GM12892 (cell line): ENCODE measurements at regions not wholly inside any gene's neighbourhood (a gene's known extent, or its start where the extent isn't known, plus 50 kb on each side); places are given as distances from the start of the nearest gene placed in this dataset.
"Not testable (repeated sequence)": the region's sequence is repeated elsewhere in the genome, so short reads cannot be mapped to it uniquely, and the experiment has no call there.

ENCODE experiments used
- DNase-seq: peaks from one replicate; pipeline ENCODE4 v3.0.0; 2011; ENCODE audit not compliant: insufficient read length
- FAIRE-seq: peaks from 2 replicates; lab custom pipeline; 2011; peaks lifted over from hg19 to GRCh38; lab: Jason Lieb, UNC
- POLR2A ChIP-seq: IDR thresholded peaks from 2 replicates; pipeline ENCODE4 v1.6.1; 2011; ENCODE audit warnings: low read depth, low read length, control low read depth
- POLR2AphosphoS5 ChIP-seq: IDR thresholded peaks from 2 replicates; pipeline ENCODE4 v1.6.1; 2011; ENCODE audit warnings: low read depth, low read length, control low read depth
- TAF1 ChIP-seq: IDR thresholded peaks from 2 replicates; pipeline ENCODE4 v1.6.1; 2011; ENCODE audit warnings: low read depth, mild to moderate bottlenecking, control low read depth, low read length, borderline replicate concordance

DNA sequence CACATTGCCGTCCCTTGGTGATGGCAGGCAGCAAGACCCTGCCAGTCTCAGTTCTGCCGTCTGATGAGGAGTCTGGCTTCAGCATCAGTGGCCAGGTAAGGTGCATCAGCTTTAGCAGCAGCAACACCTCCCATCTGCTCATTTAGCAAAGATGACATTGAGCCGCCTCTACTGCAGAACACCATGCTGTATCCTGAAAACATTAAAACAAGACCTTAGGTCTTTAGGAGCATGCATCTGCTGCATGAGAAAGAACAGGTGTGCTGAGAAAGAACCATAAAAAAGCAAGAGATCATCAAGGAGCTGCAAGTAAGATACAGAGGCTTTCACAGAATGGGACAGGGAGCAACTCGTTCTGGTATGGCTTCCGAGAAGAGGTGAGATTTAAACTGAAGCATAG is 87.5 kb downstream of the SCN11A start:
- DNase-seq (no peak), FAIRE-seq (no peak)
- no peak for TF ChIP-seq POLR2A
- TF ChIP-seq TAF1, result no peak
- TF ChIP-seq POLR2AphosphoS5, result no peak

DNA sequence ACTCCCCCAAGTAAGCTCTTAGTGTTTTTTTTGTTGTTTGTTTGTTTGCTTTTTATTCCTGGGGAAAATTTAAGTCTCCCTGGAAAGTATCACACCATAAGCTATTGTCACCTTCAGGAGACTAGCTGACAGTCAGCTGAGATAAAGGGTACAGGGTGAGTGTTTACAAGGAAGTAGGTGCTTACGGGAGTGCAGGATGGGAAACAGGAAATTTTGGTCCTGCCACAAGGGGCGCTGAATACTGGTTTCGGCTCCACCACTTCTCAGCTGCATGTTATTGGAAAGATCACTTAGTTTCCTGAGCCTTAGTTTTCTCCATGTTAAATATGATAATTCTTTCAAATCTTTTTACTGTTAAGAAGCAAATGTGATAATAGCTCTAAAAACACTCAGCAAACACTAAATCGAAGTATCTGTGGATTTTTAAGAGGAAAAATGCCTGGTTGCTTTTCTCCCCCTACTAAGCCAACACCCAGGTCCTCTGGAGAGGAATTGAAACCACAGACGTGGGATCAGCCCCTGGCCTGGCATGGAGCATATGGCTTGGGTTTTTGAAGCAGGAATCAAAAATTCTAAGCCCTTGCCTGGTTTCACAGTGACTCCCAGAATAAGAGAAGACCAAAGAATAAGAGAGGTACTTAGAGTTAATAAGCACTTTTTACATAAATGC is 90.7 kb downstream of the SCN11A start:
- FAIRE-seq (peak; percentile 67), DNase-seq (peak; percentile 13)
- TF ChIP-seq TAF1 (no peak), POLR2AphosphoS5 (no peak), POLR2A (no peak)

DNA sequence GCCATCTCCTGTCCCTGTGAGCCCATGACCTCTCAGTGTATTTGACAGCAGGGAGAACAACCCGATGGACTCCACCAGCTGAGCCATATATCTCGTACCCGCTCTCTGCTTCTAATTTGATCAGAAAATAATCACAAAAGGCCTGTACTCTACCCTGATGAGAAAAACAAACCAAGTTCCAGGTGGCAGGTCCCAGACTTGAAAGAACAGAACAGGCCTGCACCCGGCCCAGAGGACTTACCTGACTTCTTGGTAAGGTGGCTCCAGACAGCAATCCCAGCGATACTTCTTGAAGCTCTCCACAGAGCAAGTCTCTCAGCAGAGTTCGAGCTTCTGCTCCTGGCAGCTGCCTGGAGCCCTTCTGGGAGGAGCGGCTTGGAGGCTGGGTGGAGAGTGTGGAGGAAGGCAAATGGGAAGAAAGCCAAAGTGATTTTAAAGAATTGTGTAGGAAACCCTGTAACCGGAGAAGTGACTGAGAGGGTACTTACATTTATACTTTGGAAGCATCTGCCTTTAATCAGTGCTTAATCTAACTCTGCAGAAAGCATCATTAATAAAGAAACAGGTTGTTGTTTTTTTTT is 91.6 kb downstream of the SCN11A start:
- DNase-seq, result no peak
- FAIRE-seq, result no peak

DNA sequence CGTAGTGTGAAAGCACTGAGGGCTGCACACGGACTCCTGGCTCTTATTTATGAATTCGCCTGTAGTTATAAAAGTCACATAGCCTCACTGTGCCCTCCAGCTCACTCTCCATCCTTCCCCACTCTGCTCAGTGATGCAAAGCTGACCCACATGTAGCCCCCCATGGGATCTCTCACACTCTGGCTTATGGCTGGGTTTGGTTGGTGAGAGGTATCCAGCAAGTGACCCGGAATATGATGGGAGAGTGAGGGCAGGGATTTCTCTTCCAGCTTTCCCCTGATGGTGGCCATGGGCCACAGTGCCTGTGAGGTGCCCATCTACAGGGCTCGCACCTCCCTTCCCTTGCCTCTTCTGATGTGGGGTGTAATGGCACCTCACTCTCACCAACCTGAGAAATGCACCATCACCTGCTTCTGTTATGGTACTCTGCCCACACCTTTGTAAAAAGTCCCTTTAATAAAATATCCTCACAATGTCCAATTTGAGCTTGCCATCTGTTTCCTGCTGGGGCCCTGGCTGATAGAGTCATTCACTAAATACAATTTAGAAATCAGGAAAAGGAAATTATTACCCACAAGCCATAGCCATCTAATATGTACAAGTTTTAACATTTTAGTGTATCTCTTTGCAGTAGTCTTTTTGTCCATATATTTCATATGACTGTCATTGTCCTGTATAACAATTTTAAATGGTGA is 93.6 kb downstream of the SCN11A start:
- DNase-seq (no peak), FAIRE-seq (no peak)
- no peak for TF ChIP-seq POLR2A
- no peak for TF ChIP-seq TAF1
- TF ChIP-seq POLR2AphosphoS5, result no peak

More for the DNA sequence above, 91.6 kb downstream of the SCN11A start:
- no peak for TF ChIP-seq POLR2AphosphoS5
- TF ChIP-seq POLR2A, result no peak
- TF ChIP-seq TAF1, result no peak

GRCh38 chr3:38957296-38957695 is 94.4 kb downstream of the SCN11A start:
- TF ChIP-seq TAF1, result no peak
- no peak for TF ChIP-seq POLR2A
- TF ChIP-seq POLR2AphosphoS5, result no peak
- no peak for FAIRE-seq
- no peak for DNase-seq

DNA sequence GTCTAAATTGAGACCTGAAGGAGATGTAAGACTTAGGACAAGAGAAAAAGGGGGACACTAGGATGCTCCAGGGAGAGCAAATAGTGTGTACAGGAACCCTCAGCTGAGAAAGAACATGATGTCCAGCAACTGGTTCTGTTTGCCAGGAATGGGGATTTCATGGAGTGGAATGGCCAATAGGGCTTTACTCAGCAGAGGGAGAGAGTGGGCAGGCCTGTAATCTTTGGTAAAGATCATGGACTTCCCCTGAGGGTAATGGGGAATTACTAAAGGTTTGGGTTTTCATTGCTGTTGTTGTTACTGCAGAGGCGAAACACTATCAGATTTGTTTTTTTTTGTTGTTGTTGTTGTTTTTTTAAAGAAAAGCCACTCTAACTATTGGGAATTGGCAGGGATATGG is 99.0 kb downstream of the SCN11A start:
- DNase-seq (no peak), FAIRE-seq (no peak)
- TF ChIP-seq TAF1 (no peak), POLR2A (no peak)

GRCh38 chr3:38951167-38951566 is 100.6 kb downstream of the SCN11A start:
- DNase-seq, FAIRE-seq: not testable (repeated sequence)

GRCh38 chr3:38950581-38950980 is 101.2 kb downstream of the SCN11A start:
- no peak for FAIRE-seq
- DNase-seq, result no peak

GRCh38 chr3:38949994-38950393 is 101.8 kb downstream of the SCN11A start:
- FAIRE-seq (no peak), DNase-seq (no peak)
- TF ChIP-seq POLR2AphosphoS5, result no peak
- TF ChIP-seq TAF1, result no peak
- TF ChIP-seq POLR2A, result no peak

More at GRCh38 chr3:38950581-38950980, 101.2 kb downstream of the SCN11A start:
- no peak for TF ChIP-seq POLR2A
- TF ChIP-seq TAF1, result no peak
- TF ChIP-seq POLR2AphosphoS5, result no peak

DNA sequence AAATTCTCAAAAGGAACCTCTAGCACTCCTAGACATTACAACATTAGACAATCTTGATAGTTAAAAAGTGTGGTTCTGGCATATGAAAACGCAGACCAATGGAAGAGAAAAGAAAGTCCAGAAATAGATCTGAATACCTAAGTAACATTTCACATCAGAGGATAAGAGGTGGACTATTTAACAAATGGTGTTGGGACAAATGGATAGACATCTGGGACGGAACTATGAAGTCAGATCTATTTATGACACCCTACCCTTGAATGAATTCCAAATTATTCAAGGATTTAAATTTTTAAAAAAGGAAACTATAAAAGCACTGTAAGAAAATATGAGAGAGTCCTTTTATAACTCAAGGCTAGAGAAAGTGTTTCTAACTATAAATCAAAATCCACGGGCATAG is 111.3 kb downstream of the SCN11A start:
- DNase-seq (no peak), FAIRE-seq (no peak)
- TF ChIP-seq TAF1 (no peak), POLR2AphosphoS5 (no peak), POLR2A (no peak)

GRCh38 chr3:38925351-38925750 is 109.3 kb upstream of the SCN10A start:
- no peak for TF ChIP-seq POLR2A
- no peak for TF ChIP-seq TAF1
- DNase-seq (no peak), FAIRE-seq (no peak)

GRCh38 chr3:38916706-38917105 is 100.7 kb upstream of the SCN10A start:
- FAIRE-seq (no peak), DNase-seq (no peak)
- no peak for TF ChIP-seq POLR2AphosphoS5
- TF ChIP-seq TAF1, result no peak
- TF ChIP-seq POLR2A, result no peak
